ENCODE measurements at regions not wholly inside any gene's neighbourhood (a gene's known extent, or its start where the extent isn't known, plus 50 kb on each side); places are given as distances from the start of the nearest gene placed in this dataset.
A peak's percentile ranks its signal among the peaks of the same experiment; 100 is the strongest.

- H2AK5ac ChIP-seq (ENCODE audit: low read length) = no peak overlapping the region
- H3K9me3 ChIP-seq (ENCODE audit: insufficient read depth, low read depth, low read length) = no peaks in the 10 kb centered on the region
- no peaks in the 10 kb centered on the region for H3K79me1 ChIP-seq (ENCODE audit: low read length)
- no peaks in the 10 kb centered on the region for H3K79me2 ChIP-seq (ENCODE audit: control insufficient read depth, insufficient read depth, low read length, poor library complexity)
- no peak overlapping the region for H2BK120ac ChIP-seq (ENCODE audit: insufficient read depth, low read length, poor library complexity)
- no peak for DNase-seq
- no peak overlapping the region for H3K4ac ChIP-seq (ENCODE audit: low read depth, low read length)
- no peak overlapping the region for H3K27ac ChIP-seq (ENCODE audit: low read depth, low read length)
- H2AFZ ChIP-seq (ENCODE audit: insufficient read depth, low read length, poor library complexity) = no peak overlapping the region
- H3K4me3 ChIP-seq (ENCODE audit: low read depth, low read length) = no peak overlapping the region
- WGBS (ENCODE audit: extremely low coverage, insufficient coverage, insufficient read length) = no CpG with 5 or more reads among the region's 3 CpGs
- no peaks in the 10 kb centered on the region for H3K36me3 ChIP-seq (ENCODE audit: control insufficient read depth in 1 of 2, insufficient read depth in 2 of 2, low read length in 2 of 2)
- no peak overlapping the region for H2BK5ac ChIP-seq (ENCODE audit: low read depth, low read length, poor library complexity)
- no peak overlapping the region for H3K18ac ChIP-seq (ENCODE audit: low read length)
- H3K27me3 ChIP-seq (ENCODE audit: insufficient read depth, low read length) = no peaks in the 10 kb centered on the region
- H4K12ac ChIP-seq (ENCODE audit: low read depth, low read length) = no peak overlapping the region
- no peaks in the 10 kb centered on the region for H3K4me1 ChIP-seq (ENCODE audit: control insufficient read depth in 1 of 2, insufficient read depth in 2 of 2, low read length in 2 of 2)
- H3K14ac ChIP-seq (ENCODE audit: low read length) = no peak overlapping the region
- no peak overlapping the region for H2BK12ac ChIP-seq (ENCODE audit: low read length)
- no peak overlapping the region for H4K8ac ChIP-seq (ENCODE audit: low read depth, low read length)
- no peak overlapping the region for H3K9ac ChIP-seq (ENCODE audit: low read length)
- no peak overlapping the region for H3K23ac ChIP-seq (ENCODE audit: low read length)
- no peak overlapping the region for H4K91ac ChIP-seq (ENCODE audit: low read depth, low read length)
- no peak overlapping the region for H3K4me2 ChIP-seq (ENCODE audit: low read length)
Observed at GRCh38 chr2:150298571-150299305, 188.7 kb downstream of the RND3 start.

- Histone ChIP-seq H3K4me1 (ENCODE audit: control insufficient read depth in 1 of 2, insufficient read depth in 2 of 2, low read length in 2 of 2) (no peaks in the 10 kb centered on the region), H2AK5ac (ENCODE audit: low read length) (no peak overlapping the region), H3K23ac (ENCODE audit: low read length) (no peak overlapping the region), H2BK12ac (ENCODE audit: low read length) (no peak overlapping the region), H4K8ac (ENCODE audit: low read depth, low read length) (no peak overlapping the region), H3K27me3 (ENCODE audit: insufficient read depth, low read length) (no peaks in the 10 kb centered on the region), H3K9ac (ENCODE audit: low read length) (no peak overlapping the region), H2BK5ac (ENCODE audit: low read depth, low read length, poor library complexity) (no peak overlapping the region), H3K4me2 (ENCODE audit: low read length) (no peak overlapping the region), H3K14ac (ENCODE audit: low read length) (no peak overlapping the region), H3K79me2 (ENCODE audit: control insufficient read depth, insufficient read depth, low read length, poor library complexity) (no peaks in the 10 kb centered on the region), H3K27ac (ENCODE audit: low read depth, low read length) (no peak overlapping the region), H2BK120ac (ENCODE audit: insufficient read depth, low read length, poor library complexity) (no peak overlapping the region), H4K91ac (ENCODE audit: low read depth, low read length) (no peak overlapping the region), H3K18ac (ENCODE audit: low read length) (no peak overlapping the region), H3K9me3 (ENCODE audit: insufficient read depth, low read depth, low read length) (no peaks in the 10 kb centered on the region), H4K12ac (ENCODE audit: low read depth, low read length) (no peak overlapping the region), H3K36me3 (ENCODE audit: control insufficient read depth in 1 of 2, insufficient read depth in 2 of 2, low read length in 2 of 2) (no peaks in the 10 kb centered on the region), H2AFZ (ENCODE audit: insufficient read depth, low read length, poor library complexity) (no peak overlapping the region), H3K4ac (ENCODE audit: low read depth, low read length) (no peak overlapping the region), H3K4me3 (ENCODE audit: low read depth, low read length) (no peak overlapping the region), H3K79me1 (ENCODE audit: low read length) (no peaks in the 10 kb centered on the region)
- DNase-seq = no peak
Observed at GRCh38 chr2:150296770-150297546, 190.5 kb downstream of the RND3 start.

- no peak overlapping the region for H2BK5ac ChIP-seq (ENCODE audit: low read depth, low read length, poor library complexity)
- no peak overlapping the region for H3K18ac ChIP-seq (ENCODE audit: low read length)
- WGBS (ENCODE audit: extremely low coverage, insufficient coverage, insufficient read length) = no CpG with 5 or more reads among the region's 2 CpGs
- no peak overlapping the region for H3K27ac ChIP-seq (ENCODE audit: low read depth, low read length)
- H3K4ac ChIP-seq (ENCODE audit: low read depth, low read length) = no peak overlapping the region
- H3K9me3 ChIP-seq (ENCODE audit: insufficient read depth, low read depth, low read length) = no peaks in the 10 kb centered on the region
- no peaks in the 10 kb centered on the region for H3K27me3 ChIP-seq (ENCODE audit: insufficient read depth, low read length)
- no peak overlapping the region for H2BK12ac ChIP-seq (ENCODE audit: low read length)
- no peak for DNase-seq
- no peak overlapping the region for H3K14ac ChIP-seq (ENCODE audit: low read length)
- H3K36me3 ChIP-seq (ENCODE audit: control insufficient read depth in 1 of 2, insufficient read depth in 2 of 2, low read length in 2 of 2) = no peaks in the 10 kb centered on the region
- H3K79me2 ChIP-seq (ENCODE audit: control insufficient read depth, insufficient read depth, low read length, poor library complexity) = no peaks in the 10 kb centered on the region
- no peak overlapping the region for H3K4me2 ChIP-seq (ENCODE audit: low read length)
- H2AK5ac ChIP-seq (ENCODE audit: low read length) = no peak overlapping the region
- H3K23ac ChIP-seq (ENCODE audit: low read length) = no peak overlapping the region
- no peak overlapping the region for H4K12ac ChIP-seq (ENCODE audit: low read depth, low read length)
- no peak overlapping the region for H3K9ac ChIP-seq (ENCODE audit: low read length)
- no peak overlapping the region for H2AFZ ChIP-seq (ENCODE audit: insufficient read depth, low read length, poor library complexity)
- H4K8ac ChIP-seq (ENCODE audit: low read depth, low read length) = no peak overlapping the region
- H3K4me1 ChIP-seq (ENCODE audit: control insufficient read depth in 1 of 2, insufficient read depth in 2 of 2, low read length in 2 of 2) = no peaks in the 10 kb centered on the region
- no peak overlapping the region for H4K91ac ChIP-seq (ENCODE audit: low read depth, low read length)
- no peak overlapping the region for H2BK120ac ChIP-seq (ENCODE audit: insufficient read depth, low read length, poor library complexity)
- no peak overlapping the region for H3K4me3 ChIP-seq (ENCODE audit: low read depth, low read length)
- no peaks in the 10 kb centered on the region for H3K79me1 ChIP-seq (ENCODE audit: low read length)
Observed at GRCh38 chr2:150295544-150295943, 191.9 kb downstream of the RND3 start.

DNA sequence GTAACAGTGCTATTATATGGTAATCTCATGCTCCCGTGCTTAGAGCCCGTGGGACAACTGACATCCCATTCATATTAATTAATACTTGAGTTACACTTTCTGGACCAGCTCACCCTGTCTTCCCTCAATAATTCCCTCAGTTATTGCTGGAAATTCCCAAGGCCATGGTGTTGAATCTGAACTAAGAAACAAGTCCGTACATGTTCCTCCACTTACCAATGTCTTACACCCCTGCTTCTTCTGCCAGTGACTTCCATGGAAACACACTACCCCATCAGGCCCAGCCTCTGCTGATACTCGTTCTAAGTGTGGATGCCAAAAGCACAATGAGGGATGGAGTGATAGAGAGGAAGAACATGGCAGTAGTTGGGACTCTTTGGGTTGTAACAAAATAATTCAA is 193.7 kb downstream of the RND3 start:
- H3K4me2 ChIP-seq (ENCODE audit: low read length) = no peak overlapping the region
- no peaks in the 10 kb centered on the region for H3K79me2 ChIP-seq (ENCODE audit: control insufficient read depth, insufficient read depth, low read length, poor library complexity)
- no peak overlapping the region for H3K23ac ChIP-seq (ENCODE audit: low read length)
- H3K18ac ChIP-seq (ENCODE audit: low read length) = peak overlapping the region; percentile 84
- H3K4me3 ChIP-seq (ENCODE audit: low read depth, low read length) = no peak overlapping the region
- no peaks in the 10 kb centered on the region for H3K36me3 ChIP-seq (ENCODE audit: control insufficient read depth in 1 of 2, insufficient read depth in 2 of 2, low read length in 2 of 2)
- no peak overlapping the region for H3K4ac ChIP-seq (ENCODE audit: low read depth, low read length)
- no peaks in the 10 kb centered on the region for H3K4me1 ChIP-seq (ENCODE audit: control insufficient read depth in 1 of 2, insufficient read depth in 2 of 2, low read length in 2 of 2)
- peak overlapping the region; percentile 80 for H2BK5ac ChIP-seq (ENCODE audit: low read depth, low read length, poor library complexity)
- H3K9me3 ChIP-seq (ENCODE audit: insufficient read depth, low read depth, low read length) = no peaks in the 10 kb centered on the region
- peak overlapping the region; percentile 60 for H2BK12ac ChIP-seq (ENCODE audit: low read length)
- peak overlapping the region; percentile 32 for H4K91ac ChIP-seq (ENCODE audit: low read depth, low read length)
- no peak overlapping the region for H4K12ac ChIP-seq (ENCODE audit: low read depth, low read length)
- H3K9ac ChIP-seq (ENCODE audit: low read length) = no peak overlapping the region
- no peak overlapping the region for H2BK120ac ChIP-seq (ENCODE audit: insufficient read depth, low read length, poor library complexity)
- no peak for DNase-seq
- no peak overlapping the region for H4K8ac ChIP-seq (ENCODE audit: low read depth, low read length)
- no peaks in the 10 kb centered on the region for H3K27me3 ChIP-seq (ENCODE audit: insufficient read depth, low read length)
- no peaks in the 10 kb centered on the region for H3K79me1 ChIP-seq (ENCODE audit: low read length)
- WGBS (ENCODE audit: extremely low coverage, insufficient coverage, insufficient read length) = no CpG with 5 or more reads among the region's 4 CpGs
- no peak overlapping the region for H3K14ac ChIP-seq (ENCODE audit: low read length)
- H2AFZ ChIP-seq (ENCODE audit: insufficient read depth, low read length, poor library complexity) = no peak overlapping the region
- no peak overlapping the region for H3K27ac ChIP-seq (ENCODE audit: low read depth, low read length)
- no peak overlapping the region for H2AK5ac ChIP-seq (ENCODE audit: low read length)
